Activated CD4-positive, alpha-beta T cell treated with anti-CD3 and anti-CD28 coated beads for 36 hours (primary cell): ENCODE measurements at regions not wholly inside any gene's neighbourhood (a gene's known extent, or its start where the extent isn't known, plus 50 kb on each side); places are given as distances from the start of the nearest gene placed in this dataset.
"Not testable (repeated sequence)": the region's sequence is repeated elsewhere in the genome, so short reads cannot be mapped to it uniquely, and the experiment has no call there.

Experiments
- ATAC-seq: fragments of 200-7000 bp; cut with Tn5 transposase; one replicate; pipeline ENCODE4 v1.10.0; 2021; ENCODE audit warnings: mild to moderate bottlenecking, moderate library complexity
- CTCF ChIA-PET: fragments of 350-600 bp; sonication (Branson Sonifier 250); formaldehyde crosslinking; loops from one replicate; lab custom pipeline; 2021; ENCODE audit warnings: antibody characterized with exemption; lab: Charles Lee
- POLR2A ChIA-PET: fragments of 350-600 bp; sonication (Branson Sonifier 250); formaldehyde crosslinking; loops from one replicate; lab custom pipeline; 2021; ENCODE audit warnings: antibody characterized with exemption, inconsistent platforms; lab: Charles Lee
- DNase-seq: peaks from one replicate; pipeline ENCODE4 v3.0.0-alpha.2; 2020
- H3K27ac Mint-ChIP-seq: one replicate; pipeline ENCODE4 v1.8.0; 2021; ENCODE audit warnings: mixed read lengths
- H3K27me3 Mint-ChIP-seq: one replicate; pipeline ENCODE4 v1.8.0; 2021; ENCODE audit warnings: mixed read lengths
- H3K36me3 Mint-ChIP-seq: one replicate; pipeline ENCODE4 v1.8.0; 2021; ENCODE audit warnings: low read depth, mixed read lengths
- H3K4me1 Mint-ChIP-seq: one replicate; pipeline ENCODE4 v1.8.0; 2021; ENCODE audit warnings: mixed read lengths
- H3K4me3 Mint-ChIP-seq: one replicate; pipeline ENCODE4 v1.8.0; 2021; ENCODE audit warnings: mild to moderate bottlenecking, moderate library complexity, mixed read lengths
- H3K9me3 Mint-ChIP-seq: one replicate; pipeline ENCODE4 v1.8.0; 2021; ENCODE audit warnings: low read depth, mixed read lengths
- intact Hi-C, 2 experiments: fragments of 100-400 bp; cut with DNase I in 1 of 2; cut with micrococcal nuclease in 1 of 2; formaldehyde crosslinking; loops; one replicate each; pipeline versions ENCODE4 v1.14.2 to v1.15.1; 2022 to 2024; cut with DNase I, micrococcal nuclease

- H3K36me3 Mint-ChIP-seq: no peaks in the 10 kb centered on the region
- H3K27ac Mint-ChIP-seq: no peak overlapping the region
- H3K9me3 Mint-ChIP-seq: peaks cover 11% of the 10 kb centered on the region
- ChIA-PET POLR2A (no interaction called here), CTCF (interaction anchor here (2.0 kb wide), 1 partner anchor 11 kb away, joined by 7 read pairs; no protein-coding TSS in a partner anchor)
- no peaks in the 10 kb centered on the region for H3K4me1 Mint-ChIP-seq
- H3K27me3 Mint-ChIP-seq: no peaks in the 10 kb centered on the region
- DNase-seq: no peak
- no peak for ATAC-seq
- H3K4me3 Mint-ChIP-seq: no peak overlapping the region
- intact Hi-C loops: no loop called here
Measured at GRCh38 chr7:67636348-67637022, 639.9 kb downstream of the TYW1 start.

DNA sequence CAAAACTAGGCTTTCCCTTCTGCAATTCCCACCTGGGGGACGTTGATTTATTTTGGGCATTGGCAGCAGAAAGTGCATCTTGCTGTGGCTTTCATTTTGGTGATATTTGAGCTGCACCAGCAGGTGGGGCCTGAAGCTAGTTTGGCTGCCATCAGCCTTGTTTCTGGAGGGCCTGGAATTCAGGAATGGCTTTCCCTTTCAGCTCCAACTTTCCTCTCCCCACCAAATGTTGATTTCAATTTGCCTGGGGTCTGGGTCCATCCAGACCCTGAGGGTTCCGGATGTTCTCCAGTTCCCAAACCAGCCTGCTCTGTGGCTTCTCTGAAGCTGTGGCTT, 640.4 kb downstream of the TYW1 start:
- CTCF ChIA-PET: interaction anchor here (0.6 to 2.0 kb wide), 2 partner anchors 12 to 54 kb away, joined by 3 to 7 read pairs; no protein-coding TSS in a partner anchor
- ATAC-seq: no peak

DNA sequence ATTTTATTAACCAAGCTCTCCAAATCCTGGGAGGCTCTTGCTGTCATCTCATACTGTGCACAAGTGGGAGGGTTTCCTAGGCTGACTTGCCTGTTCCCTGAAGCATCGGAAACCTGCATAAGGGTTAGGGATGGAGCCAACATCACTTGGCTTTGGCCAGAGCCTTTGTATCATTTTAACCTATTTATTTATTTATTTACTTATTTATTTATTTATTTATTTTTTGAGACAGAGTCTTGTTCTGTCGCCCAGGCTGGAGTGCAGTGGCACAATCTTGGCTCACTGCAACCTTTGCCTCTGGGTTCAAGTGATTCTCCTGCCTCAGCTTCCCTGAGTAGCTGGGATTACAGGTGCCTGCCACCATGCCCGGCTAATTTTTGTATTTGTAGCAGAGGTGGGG, 645.9 kb downstream of the TYW1 start:
- H3K27me3 Mint-ChIP-seq, DNase-seq, CTCF ChIA-PET, POLR2A ChIA-PET, H3K4me1 Mint-ChIP-seq, intact Hi-C loops, H3K36me3 Mint-ChIP-seq, H3K27ac Mint-ChIP-seq, ATAC-seq, H3K4me3 Mint-ChIP-seq: not testable (repeated sequence)
- peaks cover 13% of the 10 kb centered on the region for H3K9me3 Mint-ChIP-seq

More for the DNA sequence above, 640.4 kb downstream of the TYW1 start:
- DNase-seq: no peak
- no peaks in the 10 kb centered on the region for H3K27me3 Mint-ChIP-seq
- H3K9me3 Mint-ChIP-seq: peaks cover 11% of the 10 kb centered on the region
- H3K27ac Mint-ChIP-seq: no peak overlapping the region
- POLR2A ChIA-PET: no interaction called here
- no peaks in the 10 kb centered on the region for H3K4me1 Mint-ChIP-seq
- intact Hi-C loops: no loop called here
- H3K36me3 Mint-ChIP-seq: no peaks in the 10 kb centered on the region
- no peak overlapping the region for H3K4me3 Mint-ChIP-seq

DNA sequence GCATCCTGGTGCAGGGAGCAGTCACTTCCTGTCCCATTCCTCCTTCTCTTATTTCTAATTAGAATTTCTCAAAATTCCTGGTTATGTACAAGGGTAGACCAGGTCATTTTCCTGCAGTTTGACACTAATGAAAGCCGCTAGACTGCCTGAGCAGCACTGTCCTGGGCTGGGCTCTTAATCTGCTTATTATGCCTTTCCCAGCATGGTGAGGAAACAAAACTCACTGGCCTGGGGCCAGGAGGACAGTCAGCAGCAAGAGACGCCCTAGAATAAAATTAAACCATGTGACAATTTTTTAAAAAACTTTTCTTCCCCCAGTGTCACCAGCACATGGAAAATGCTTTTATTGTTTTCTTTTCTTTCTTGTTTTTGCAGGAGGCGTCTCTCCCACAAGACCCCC, 647.5 kb downstream of the TYW1 start:
- no peak for DNase-seq
- Mint-ChIP-seq H3K27me3 (no peaks in the 10 kb centered on the region), H3K9me3 (peaks cover 15% of the 10 kb centered on the region), H3K4me3 (no peak overlapping the region), H3K36me3 (no peaks in the 10 kb centered on the region), H3K27ac (no peak overlapping the region), H3K4me1 (no peaks in the 10 kb centered on the region)
- ChIA-PET POLR2A (no interaction called here), CTCF (no interaction called here)
- intact Hi-C loops: no loop called here
- ATAC-seq: no peak

- Mint-ChIP-seq H3K9me3 (peaks cover 6% of the 10 kb centered on the region), H3K4me1 (no peaks in the 10 kb centered on the region), H3K27ac (no peak overlapping the region), H3K27me3 (peaks cover 2% of the 10 kb centered on the region), H3K4me3 (no peak overlapping the region), H3K36me3 (no peaks in the 10 kb centered on the region)
- ChIA-PET CTCF (interaction anchor here (1.0 kb wide), 1 partner anchor 28 kb away, joined by 3 read pairs; no protein-coding TSS in a partner anchor), POLR2A (no interaction called here)
- no peak for ATAC-seq
- intact Hi-C loops: no loop called here
- DNase-seq: no peak
Measured at GRCh38 chr7:67652937-67653336, 656.3 kb downstream of the TYW1 start.

DNA sequence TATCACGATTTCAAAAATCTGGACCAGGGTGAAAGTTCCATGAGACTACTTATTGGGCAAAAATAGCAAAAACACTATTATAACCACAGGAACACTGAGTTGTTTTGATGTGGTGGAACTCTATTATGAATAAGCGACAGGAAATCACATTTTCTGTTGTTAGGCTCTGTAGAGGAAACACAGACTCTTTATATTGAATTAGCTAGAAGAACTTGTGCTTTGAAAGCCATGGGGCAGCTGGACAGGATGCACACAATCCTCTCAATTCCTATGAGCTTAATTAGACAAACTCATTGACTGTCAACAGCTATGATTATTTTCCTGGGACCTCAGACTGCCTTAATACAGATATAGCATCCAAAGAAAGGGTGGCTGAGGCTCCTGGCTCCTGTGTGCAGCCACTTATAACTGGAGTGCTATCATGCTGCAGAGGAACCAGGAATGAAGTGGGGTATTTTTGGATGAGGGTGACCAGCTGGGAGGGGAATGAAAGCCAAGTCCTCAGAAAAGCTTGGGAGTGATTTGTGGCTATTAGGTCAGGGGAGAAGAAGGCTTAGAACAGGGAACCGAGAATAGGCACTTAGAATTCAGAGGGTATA, 657.3 kb downstream of the TYW1 start:
- H3K27ac Mint-ChIP-seq: no peak overlapping the region
- H3K4me3 Mint-ChIP-seq: no peak overlapping the region
- CTCF ChIA-PET: no interaction called here
- DNase-seq: no peak
- no peaks in the 10 kb centered on the region for H3K36me3 Mint-ChIP-seq
- POLR2A ChIA-PET: no interaction called here
- H3K4me1 Mint-ChIP-seq: no peaks in the 10 kb centered on the region
- peaks cover 2% of the 10 kb centered on the region for H3K27me3 Mint-ChIP-seq
- intact Hi-C loops: no loop called here
- peaks cover 3% of the 10 kb centered on the region for H3K9me3 Mint-ChIP-seq
- ATAC-seq: no peak

DNA sequence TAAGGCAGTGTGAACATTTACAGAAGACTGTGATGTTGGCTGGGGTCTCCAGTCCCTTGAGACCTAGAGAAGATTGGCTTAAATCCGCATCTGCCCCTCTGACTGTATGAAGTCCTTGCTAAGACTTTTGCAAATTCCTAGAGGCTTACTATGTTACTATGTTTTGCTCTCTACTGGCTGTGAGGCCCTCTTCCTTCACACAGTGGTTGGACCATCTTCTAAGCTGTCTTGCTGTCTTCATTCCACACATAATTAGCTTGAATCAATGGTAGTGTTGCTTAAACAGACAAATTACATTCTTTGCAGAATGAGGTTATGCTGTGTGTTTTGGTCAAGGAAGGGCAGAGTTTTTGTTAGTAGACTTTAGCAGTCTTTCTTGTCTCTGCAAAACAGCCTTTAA, 658.0 kb downstream of the TYW1 start:
- intact Hi-C loops: no loop called here
- peaks cover 3% of the 10 kb centered on the region for H3K9me3 Mint-ChIP-seq
- no peaks in the 10 kb centered on the region for H3K36me3 Mint-ChIP-seq
- H3K4me3 Mint-ChIP-seq: no peak overlapping the region
- H3K27ac Mint-ChIP-seq: no peak overlapping the region
- POLR2A ChIA-PET: no interaction called here
- H3K27me3 Mint-ChIP-seq: peaks cover 2% of the 10 kb centered on the region
- DNase-seq: no peak
- CTCF ChIA-PET: no interaction called here
- no peak for ATAC-seq
- H3K4me1 Mint-ChIP-seq: no peaks in the 10 kb centered on the region

- CTCF ChIA-PET: no interaction called here
- H3K27ac Mint-ChIP-seq: no peak overlapping the region
- H3K4me3 Mint-ChIP-seq: no peak overlapping the region
- H3K9me3 Mint-ChIP-seq: peaks cover 3% of the 10 kb centered on the region
- H3K27me3 Mint-ChIP-seq: peaks cover 2% of the 10 kb centered on the region
- DNase-seq: no peak
- no peaks in the 10 kb centered on the region for H3K36me3 Mint-ChIP-seq
- POLR2A ChIA-PET: no interaction called here
- ATAC-seq: no peak
- H3K4me1 Mint-ChIP-seq: no peaks in the 10 kb centered on the region
- intact Hi-C loops: no loop called here
Measured at GRCh38 chr7:67655168-67655567, 658.5 kb downstream of the TYW1 start.

GRCh38 chr7:67659091-67659490, 662.5 kb downstream of the TYW1 start:
- POLR2A ChIA-PET: no interaction called here
- ATAC-seq (no peak), DNase-seq (no peak)
- intact Hi-C loops: no loop called here
- CTCF ChIA-PET: no interaction called here
- Mint-ChIP-seq H3K4me3 (no peak overlapping the region), H3K27me3 (peaks cover 2% of the 10 kb centered on the region), H3K4me1 (no peaks in the 10 kb centered on the region), H3K9me3 (peaks cover 3% of the 10 kb centered on the region), H3K36me3 (no peaks in the 10 kb centered on the region), H3K27ac (no peak overlapping the region)

- no peaks in the 10 kb centered on the region for H3K27me3 Mint-ChIP-seq
- no peaks in the 10 kb centered on the region for H3K36me3 Mint-ChIP-seq
- ATAC-seq (no peak), DNase-seq (no peak)
- no peak overlapping the region for H3K27ac Mint-ChIP-seq
- CTCF ChIA-PET: interaction anchor here (1.0 kb wide), 1 partner anchor 37 kb away, joined by 3 read pairs; no protein-coding TSS in a partner anchor
- no peak overlapping the region for H3K4me3 Mint-ChIP-seq
- peaks cover 3% of the 10 kb centered on the region for H3K9me3 Mint-ChIP-seq
- no peaks in the 10 kb centered on the region for H3K4me1 Mint-ChIP-seq
- intact Hi-C loops: no loop called here
- POLR2A ChIA-PET: no interaction called here
Measured at GRCh38 chr7:67662804-67663203, 666.2 kb downstream of the TYW1 start.

DNA sequence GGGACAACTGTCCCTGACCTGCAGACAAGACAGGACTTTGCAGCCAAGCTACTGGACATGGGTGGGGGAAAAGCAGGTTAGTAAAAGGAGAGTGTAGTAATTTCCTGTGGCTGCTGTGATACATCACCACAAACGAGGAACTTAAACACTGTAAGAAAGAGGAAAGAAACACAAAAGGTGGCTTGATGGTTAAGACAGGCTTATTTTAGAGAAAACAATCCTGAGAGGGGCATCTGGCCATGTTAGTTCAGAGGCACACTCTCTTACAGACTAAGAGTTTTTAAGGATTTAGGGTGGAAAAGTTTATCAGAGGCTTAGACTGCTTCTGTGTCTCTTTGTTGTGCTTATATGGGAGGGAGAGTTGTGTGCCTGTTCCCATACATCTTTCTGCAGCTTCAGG, 667.0 kb downstream of the TYW1 start:
- ATAC-seq: no peak
- H3K27me3 Mint-ChIP-seq: no peaks in the 10 kb centered on the region
- intact Hi-C loops: no loop called here
- no peak overlapping the region for H3K4me3 Mint-ChIP-seq
- H3K27ac Mint-ChIP-seq: no peak overlapping the region
- no peak for DNase-seq
- ChIA-PET POLR2A (no interaction called here), CTCF (no interaction called here)
- H3K36me3 Mint-ChIP-seq: no peaks in the 10 kb centered on the region
- H3K9me3 Mint-ChIP-seq: peaks cover 3% of the 10 kb centered on the region
- H3K4me1 Mint-ChIP-seq: no peaks in the 10 kb centered on the region

DNA sequence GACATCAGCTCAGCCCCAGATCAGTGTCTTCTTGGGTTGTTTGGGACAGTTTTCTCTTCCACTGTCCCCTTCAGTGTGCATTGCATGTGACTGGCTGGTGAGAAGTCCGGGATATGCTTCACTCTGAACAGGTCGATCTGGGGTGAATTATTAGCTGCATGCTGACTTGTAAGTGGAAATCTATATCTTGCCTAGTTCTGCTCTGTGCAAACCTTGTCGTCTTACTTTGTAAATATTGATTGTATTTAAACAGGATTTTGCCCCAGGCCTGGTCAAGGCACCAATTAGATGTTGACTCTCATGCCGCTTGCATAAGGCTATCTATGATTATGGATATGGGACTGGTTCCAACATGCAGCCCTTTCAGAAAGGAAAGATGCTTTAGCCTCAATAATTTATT, 669.7 kb downstream of the TYW1 start:
- H3K27ac Mint-ChIP-seq, POLR2A ChIA-PET: not testable (repeated sequence)

More for the DNA sequence above, 669.7 kb downstream of the TYW1 start:
- ATAC-seq, intact Hi-C loops, H3K4me1 Mint-ChIP-seq, H3K36me3 Mint-ChIP-seq, H3K27me3 Mint-ChIP-seq, DNase-seq, H3K4me3 Mint-ChIP-seq, CTCF ChIA-PET: not testable (repeated sequence)
- H3K9me3 Mint-ChIP-seq: peaks cover 11% of the 10 kb centered on the region
